GM12878 (cell line): ENCODE measurements at regions not wholly inside any gene's neighbourhood (a gene's known extent, or its start where the extent isn't known, plus 50 kb on each side); places are given as distances from the start of the nearest gene placed in this dataset.
A peak's percentile ranks its signal among the peaks of the same experiment; 100 is the strongest.
"Not testable (repeated sequence)": the region's sequence is repeated elsewhere in the genome, so short reads cannot be mapped to it uniquely, and the experiment has no call there.

ENCODE experiments used
- ATAC-seq: fragments of 200-7000 bp; cut with Tn5 transposase; 3 replicates; pipeline ENCODE4 v1.9.1; 2020; ENCODE audit warnings: mild to moderate bottlenecking, moderate library complexity
- BruUV-seq: library from RNA; stranded (reverse); fragments of 400-500 nt; replicated peaks from 2 replicates; lab custom pipeline; 2021; lab: Mats Ljungman, UMichigan
- CTCF ChIA-PET: fragments of 300-600 bp; sonication (Branson Sonifier 250); formaldehyde crosslinking; extraction: SDS; loops from one replicate; lab custom pipeline; 2021; ENCODE audit warnings: inconsistent platforms; lab: Yijun Ruan, JAX
- POLR2A ChIA-PET: fragments of 350-600 bp; formaldehyde crosslinking; extraction: SDS; loops from one replicate; lab custom pipeline; 2021; ENCODE audit warnings: inconsistent platforms; lab: Charles Lee
- RAD21 ChIA-PET: fragments of 300-600 bp; sonication (Branson Sonifier 250); formaldehyde crosslinking; loops from one replicate; lab custom pipeline; 2023; ENCODE audit warnings: antibody characterized with exemption; ENCODE audit not compliant: unreplicated experiment; lab: Charles Lee
- SMC1A ChIA-PET: fragments of 300-600 bp; sonication (Branson Sonifier 250); formaldehyde crosslinking; loops from one replicate; lab custom pipeline; 2023; ENCODE audit not compliant: unreplicated experiment, uncharacterized antibody; lab: Charles Lee
- DNase-seq: peaks from one replicate; pipeline ENCODE4 v3.0.0-alpha.2; 2011; ENCODE audit warnings: low read depth, low spot score
- FAIRE-seq: peaks from 3 replicates; lab custom pipeline; 2011; peaks lifted over from hg19 to GRCh38; lab: Jason Lieb, UNC
- H2AFZ ChIP-seq: 2 replicates; pipeline ENCODE4 v1.6.0; 2011; ENCODE audit warnings: low read depth, low read length, control low read depth; ENCODE audit not compliant: control insufficient read depth
- H3K27ac ChIP-seq: 2 replicates; pipeline ENCODE4 v1.5.1; 2011; ENCODE audit warnings: control low read depth; ENCODE audit not compliant: control insufficient read depth, insufficient read depth
- H3K27me3 ChIP-seq, 2 experiments: replicated peaks in 1 of 2; 2 replicates each; pipeline versions ENCODE4 v1.6.0 to v1.6.1; 2011; ENCODE audit warnings: low read length in 1 of 2; ENCODE audit not compliant: control insufficient read depth in 2 of 2, insufficient read depth in 2 of 2
- H3K36me3 ChIP-seq, 2 experiments: 2 replicates each; pipeline ENCODE4 v1.5.1; 2011; ENCODE audit warnings: low read length in 1 of 2; ENCODE audit not compliant: control insufficient read depth in 2 of 2, insufficient read depth in 2 of 2
- H3K4me1 ChIP-seq: 2 replicates; pipeline ENCODE4 v1.6.1; 2011; ENCODE audit warnings: mild to moderate bottlenecking, low read length, moderate library complexity, mixed read lengths; ENCODE audit not compliant: control insufficient read depth, insufficient read depth
- H3K4me2 ChIP-seq: 2 replicates; pipeline ENCODE4 v1.6.0; 2011; ENCODE audit warnings: control low read depth; ENCODE audit not compliant: control insufficient read depth, insufficient read depth
- H3K4me3 ChIP-seq: fragments of 200-600 bp; sonication (generic); 2 replicates; pipeline ENCODE4 v1.5.1; 2016
- H3K79me2 ChIP-seq: 2 replicates; pipeline ENCODE4 v1.6.0; 2011; ENCODE audit warnings: low read length; ENCODE audit not compliant: control insufficient read depth, insufficient read depth
- H3K9ac ChIP-seq: 2 replicates; pipeline ENCODE4 v1.8.0; 2011; ENCODE audit warnings: low read length, control low read depth, mixed read lengths; ENCODE audit not compliant: control insufficient read depth, insufficient read depth
- H3K9me3 ChIP-seq: replicated peaks from 3 replicates; pipeline ENCODE4 v1.5.1; 2011; ENCODE audit warnings: mild to moderate bottlenecking, low read length; ENCODE audit not compliant: control insufficient read depth, insufficient read depth
- H4K20me1 ChIP-seq: 2 replicates; pipeline ENCODE4 v1.6.0; 2011; ENCODE audit not compliant: control insufficient read depth, insufficient read depth
- WGBS: methylation state at CpG from one replicate; pipeline ENCODE4 v1.1.6; 2016; ENCODE audit warnings: low lambda C conversion rate; ENCODE audit not compliant: insufficient replicate concordance, insufficient coverage; ENCODE audit errors: missing lambda C conversion rate; 5-methylcytosine and 5-hydroxymethylcytosine counted together
- in situ Hi-C: fragments of 300-500 bp; cut with MboI; formaldehyde crosslinking; loops from 9 replicates; pipeline ENCODE4 v1.14.3; 2018; ENCODE audit warnings: mixed read lengths
- intact Hi-C: fragments of 100-400 bp; cut with micrococcal nuclease; formaldehyde crosslinking; loops from one replicate; pipeline ENCODE4 v1.14.2; 2022; ENCODE audit not compliant: unreplicated experiment

DNA sequence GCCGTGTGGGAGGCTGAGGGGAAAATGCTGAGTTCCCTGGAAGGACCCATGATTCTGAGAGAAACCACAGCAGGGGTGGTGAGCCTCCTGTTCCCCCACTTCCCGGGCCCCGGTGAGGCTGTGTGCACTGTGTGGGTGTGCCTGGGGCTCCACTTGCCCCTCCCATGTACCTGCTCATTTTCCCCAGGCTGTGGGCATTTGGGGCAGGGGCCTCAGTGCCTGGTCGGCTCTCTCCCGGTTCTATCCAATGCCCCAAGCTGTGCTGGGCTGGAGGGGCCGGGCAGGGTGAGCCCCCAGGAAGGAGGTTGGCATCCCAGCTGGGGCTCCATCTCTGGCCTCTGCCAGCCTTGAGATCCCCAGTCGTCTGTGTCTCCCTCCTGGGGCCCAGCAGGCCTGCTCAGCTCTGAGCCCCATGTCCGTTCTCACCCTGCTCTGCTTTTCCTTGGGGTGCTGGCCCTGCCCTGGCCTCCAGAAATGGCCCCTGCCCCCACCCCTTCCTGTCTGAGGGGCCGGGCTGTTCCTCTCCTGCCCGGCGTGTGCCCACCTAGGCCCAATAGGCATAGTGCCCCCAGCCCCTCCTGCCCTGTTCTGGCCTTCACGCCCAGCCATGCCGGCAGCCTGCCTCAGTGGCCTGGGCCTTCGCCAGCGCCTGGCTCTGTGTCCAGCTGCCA is 80.1 kb downstream of the TMEM121 start:
- H3K27ac ChIP-seq, H4K20me1 ChIP-seq, H3K9me3 ChIP-seq, H2AFZ ChIP-seq, intact Hi-C loops, POLR2A ChIA-PET, H3K9ac ChIP-seq, FAIRE-seq, ATAC-seq, CTCF ChIA-PET, H3K4me1 ChIP-seq, H3K4me3 ChIP-seq, H3K36me3 ChIP-seq, H3K79me2 ChIP-seq, H3K4me2 ChIP-seq, BruUV-seq, H3K27me3 ChIP-seq, RAD21 ChIA-PET, SMC1A ChIA-PET, DNase-seq: not testable (repeated sequence)
- 53% methylated on average over 13 of the region's 15 CpGs for WGBS
- in situ Hi-C loops = loop anchor here (10.0 kb wide), 1 partner anchor 48 kb away; no protein-coding TSS in a partner anchor

DNA sequence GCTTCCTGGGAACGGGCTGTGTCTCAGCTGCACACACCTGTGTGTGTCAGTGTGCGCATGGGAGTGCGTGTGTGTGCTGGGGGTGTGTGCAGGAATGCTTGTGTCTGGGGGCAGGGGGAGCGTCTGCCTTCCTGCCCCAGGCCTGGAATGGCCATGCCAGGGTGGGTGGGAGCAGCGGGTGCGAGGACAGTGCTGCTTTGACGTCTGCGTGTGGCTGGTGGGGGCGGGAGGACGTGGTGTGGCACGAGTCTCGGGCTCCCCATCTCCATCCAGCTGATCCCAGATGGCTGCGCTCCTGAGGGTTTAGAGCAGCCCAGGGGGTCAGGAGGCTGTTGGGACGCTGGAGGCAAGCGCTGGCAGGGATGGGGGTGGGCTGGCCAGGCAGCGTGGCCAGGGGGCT is 80.6 kb downstream of the TMEM121 start:
- H3K4me3 ChIP-seq, DNase-seq, CTCF ChIA-PET, H3K9me3 ChIP-seq, POLR2A ChIA-PET, RAD21 ChIA-PET, H2AFZ ChIP-seq, FAIRE-seq, ATAC-seq, H3K27me3 ChIP-seq, SMC1A ChIA-PET, intact Hi-C loops, BruUV-seq, H3K4me2 ChIP-seq, H4K20me1 ChIP-seq, H3K9ac ChIP-seq, H3K79me2 ChIP-seq, H3K4me1 ChIP-seq, H3K27ac ChIP-seq, H3K36me3 ChIP-seq: not testable (repeated sequence)
- in situ Hi-C loops = loop anchor here (10.0 kb wide), 1 partner anchor 48 kb away; no protein-coding TSS in a partner anchor
- 79% methylated on average over 10 of the region's 16 CpGs for WGBS

DNA sequence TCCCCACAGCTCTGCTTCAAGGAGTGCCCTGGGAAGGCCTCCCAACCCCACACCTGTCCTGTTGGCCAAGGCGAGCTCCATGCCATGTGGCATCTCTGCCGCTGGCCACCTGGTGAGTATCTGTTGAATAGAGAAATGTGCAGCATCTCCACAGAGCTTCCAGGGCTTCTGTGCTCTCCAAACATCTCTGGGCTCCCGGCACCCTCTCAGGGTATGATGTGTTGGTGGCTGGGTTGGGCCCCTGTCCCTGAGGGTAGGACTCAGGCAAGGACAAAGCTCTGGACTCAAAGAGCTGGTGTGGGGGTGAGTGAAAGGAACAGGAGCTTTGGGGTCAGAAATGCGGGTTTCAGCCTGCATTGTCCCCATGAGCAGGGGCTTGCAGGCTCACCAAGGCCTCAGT is 88.6 kb downstream of the TMEM121 start:
- FAIRE-seq, H3K79me2 ChIP-seq, RAD21 ChIA-PET, BruUV-seq, H4K20me1 ChIP-seq, H3K27me3 ChIP-seq, H3K4me1 ChIP-seq, H2AFZ ChIP-seq, DNase-seq, POLR2A ChIA-PET, CTCF ChIA-PET, H3K9me3 ChIP-seq, H3K4me2 ChIP-seq, ATAC-seq, H3K9ac ChIP-seq, H3K4me3 ChIP-seq, intact Hi-C loops, H3K27ac ChIP-seq, H3K36me3 ChIP-seq, SMC1A ChIA-PET: not testable (repeated sequence)
- WGBS = 47% methylated on average over 3 of the region's 4 CpGs
- in situ Hi-C loops = loop anchor here (5.0 kb wide), 1 partner anchor 147 kb away; no protein-coding TSS in a partner anchor

DNA sequence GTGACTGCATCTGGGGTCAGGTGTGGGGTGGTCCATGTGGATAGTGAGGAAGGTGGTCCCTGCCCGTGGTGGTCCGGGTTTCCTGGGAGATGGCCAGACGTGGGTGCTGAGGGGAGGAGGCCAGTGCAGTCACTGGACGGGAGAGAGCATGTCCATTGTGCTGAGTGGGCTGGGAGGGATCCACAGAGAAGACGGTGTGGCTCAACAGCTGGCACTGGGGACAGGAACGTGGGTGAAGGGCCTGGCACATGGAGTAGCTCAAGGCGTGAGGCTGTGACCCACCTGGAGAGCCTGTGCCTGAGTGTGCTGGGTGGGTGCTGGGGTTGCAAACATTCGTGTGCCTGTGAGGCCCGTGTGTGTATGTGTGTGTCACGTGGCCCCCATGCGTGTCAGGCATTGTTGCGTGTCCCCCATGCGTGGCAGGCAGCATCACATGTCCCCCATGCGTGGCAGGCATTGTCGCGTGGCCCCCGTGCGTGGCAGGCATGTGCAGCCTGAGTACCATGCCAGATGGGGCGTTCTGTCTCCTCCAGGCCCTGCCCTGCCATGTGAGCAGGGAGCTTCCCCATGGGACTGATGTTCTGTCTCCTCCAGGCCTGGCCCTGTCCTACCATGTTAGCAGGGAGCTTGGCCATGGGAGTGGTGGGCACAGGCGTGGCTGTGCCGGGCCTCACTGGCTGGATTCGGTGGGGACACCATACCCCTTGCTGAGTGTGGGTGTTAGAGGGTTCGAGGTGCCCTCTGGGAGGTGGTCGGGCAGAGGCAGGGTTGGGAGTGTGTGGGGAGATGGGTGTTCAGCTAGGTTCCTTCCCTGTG is 89.8 kb downstream of the TMEM121 start:
- H3K4me2 ChIP-seq, DNase-seq, CTCF ChIA-PET, H3K4me1 ChIP-seq, SMC1A ChIA-PET, H3K4me3 ChIP-seq, H3K79me2 ChIP-seq, H3K9me3 ChIP-seq, H2AFZ ChIP-seq, intact Hi-C loops, H3K36me3 ChIP-seq, BruUV-seq, H3K27ac ChIP-seq, H3K9ac ChIP-seq, FAIRE-seq, H4K20me1 ChIP-seq, RAD21 ChIA-PET, POLR2A ChIA-PET, H3K27me3 ChIP-seq: not testable (repeated sequence)
- in situ Hi-C loops = loop anchor here (5.0 kb wide), 1 partner anchor 146 kb away; no protein-coding TSS in a partner anchor
- 52% methylated on average over 24 of the region's 24 CpGs for WGBS
- peak; percentile 14 for ATAC-seq
